GM18502 (cell line): ENCODE measurements at regions not wholly inside any gene's neighbourhood (a gene's known extent, or its start where the extent isn't known, plus 50 kb on each side); places are given as distances from the start of the nearest gene placed in this dataset.
A peak's percentile ranks its signal among the peaks of the same experiment; 100 is the strongest.

Source experiments
- ATAC-seq: cut with Tn5 transposase; IDR thresholded peaks from one replicate; pipeline ENCODE4 v1.9.1; 2021; ENCODE audit warnings: mild to moderate bottlenecking; ENCODE audit not compliant: unreplicated experiment, poor library complexity

DNA sequence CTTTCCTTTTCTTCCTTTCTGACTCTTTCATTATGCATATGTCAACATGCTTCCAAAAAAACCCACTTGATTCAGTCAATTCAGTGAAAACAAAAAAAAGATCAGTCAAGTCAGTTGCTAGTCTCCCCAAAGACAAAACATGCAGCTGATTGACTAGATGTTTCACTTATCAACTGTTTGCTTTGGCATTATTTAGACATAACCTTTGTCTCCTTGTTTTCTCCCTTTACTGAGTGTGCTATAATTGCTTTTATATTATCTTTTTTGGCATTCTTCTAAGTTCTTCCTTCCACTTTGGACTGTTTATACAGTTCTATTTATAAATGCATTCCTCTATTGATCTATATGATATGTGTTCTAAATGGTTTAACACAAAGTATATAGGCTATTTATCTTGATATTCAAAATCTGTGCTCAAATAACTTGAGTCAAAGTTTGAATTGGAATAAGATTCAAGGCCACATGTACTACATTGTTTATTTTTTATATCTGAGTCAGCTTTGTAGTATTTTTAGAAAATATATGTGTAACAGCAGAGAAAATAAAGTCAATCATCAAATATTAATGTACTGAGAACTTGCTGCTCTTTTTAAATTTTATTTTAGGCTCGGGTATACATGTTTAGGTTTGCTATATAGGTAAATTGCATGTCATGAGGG lies 260.5 kb downstream of the CENPW start:
- ATAC-seq: no peak

GRCh38 chr6:126603410-126603809 lies 263.5 kb downstream of the CENPW start:
- no peak for ATAC-seq

DNA sequence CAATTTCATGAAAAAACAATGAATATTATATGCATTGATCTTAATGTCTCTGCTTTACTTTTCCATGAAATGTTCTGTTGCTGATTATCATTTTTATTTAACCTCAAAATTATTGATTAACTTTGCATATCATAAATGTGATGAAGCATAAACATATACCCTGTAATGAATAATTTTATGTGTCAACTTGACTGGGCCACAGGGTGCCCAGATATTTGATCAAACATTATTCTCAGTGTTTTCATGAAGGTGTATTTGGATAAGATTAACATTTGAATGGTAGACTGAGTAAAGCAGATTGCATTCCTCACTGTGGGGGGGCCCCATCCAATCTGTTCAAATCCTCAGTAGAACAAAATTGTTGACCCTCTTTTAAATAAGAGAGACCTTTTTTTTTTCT lies 265.2 kb downstream of the CENPW start:
- ATAC-seq: no peak

- no peak for ATAC-seq
Observed at GRCh38 chr6:126607289-126607688, 267.4 kb downstream of the CENPW start.

DNA sequence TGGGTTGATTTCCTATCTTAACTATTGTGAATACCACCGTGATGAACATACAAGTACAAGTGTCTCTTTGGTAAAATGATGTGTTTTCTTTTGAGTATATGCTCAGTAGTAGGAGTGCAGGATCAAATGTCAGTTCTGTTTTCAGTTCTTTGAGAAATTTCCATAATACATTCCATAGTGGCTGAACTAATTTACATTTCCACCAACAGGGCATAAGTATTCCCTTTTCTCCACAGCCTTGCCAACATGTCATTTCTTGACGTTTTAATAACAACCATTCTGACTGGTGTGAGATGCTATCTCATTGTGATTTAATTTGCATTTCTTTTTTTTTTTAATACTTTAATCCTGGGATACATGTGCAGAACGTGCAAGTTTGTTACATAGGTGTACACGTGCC lies 268.8 kb downstream of the CENPW start:
- no peak for ATAC-seq

DNA sequence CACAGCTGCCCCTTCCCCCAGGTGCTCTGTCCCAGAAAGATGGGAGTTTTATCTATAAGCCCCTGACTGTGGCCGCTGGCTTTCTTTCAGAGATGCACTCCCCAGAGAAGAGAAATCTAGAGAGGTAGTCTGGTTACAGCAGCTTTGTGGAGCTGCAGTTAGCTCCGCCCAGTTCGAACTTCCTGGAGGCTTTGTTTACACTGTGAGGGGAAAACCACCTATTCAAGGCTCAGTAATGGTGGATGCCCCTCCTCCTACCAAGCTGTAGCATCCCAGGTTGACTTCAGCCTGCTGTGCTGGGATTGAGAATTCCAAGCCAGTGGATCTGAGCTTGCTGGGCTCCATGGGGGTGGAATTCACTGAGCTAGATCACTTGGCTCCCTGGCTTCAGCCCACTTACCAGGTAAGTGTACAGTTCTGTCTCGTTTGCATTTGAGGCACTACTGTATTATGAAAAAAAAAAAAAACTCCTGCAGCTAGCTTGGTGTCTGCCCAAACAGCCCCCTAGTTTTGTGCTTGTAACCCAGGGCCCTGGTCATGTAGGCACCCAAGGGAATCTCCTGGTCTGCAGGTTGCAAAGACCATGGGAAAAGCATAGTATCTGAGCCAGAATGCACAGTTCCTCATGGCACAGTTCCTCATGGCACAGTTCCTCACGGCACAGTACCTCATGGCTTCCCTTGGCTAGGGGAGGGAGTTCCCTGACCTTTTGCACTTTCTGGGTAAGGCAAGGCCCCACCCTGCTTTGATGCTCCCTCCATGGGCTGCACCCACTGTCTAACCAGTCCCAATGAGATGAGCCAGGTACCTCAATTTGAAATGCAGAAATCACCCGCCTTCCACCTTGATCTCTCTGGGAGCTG lies 275.0 kb downstream of the CENPW start:
- ATAC-seq: peak; percentile 86

- no peak for ATAC-seq
Observed at GRCh38 chr6:126616866-126617265, 277.0 kb downstream of the CENPW start.

- ATAC-seq: no peak
Observed at GRCh38 chr6:126618639-126619343, 278.9 kb downstream of the CENPW start.

DNA sequence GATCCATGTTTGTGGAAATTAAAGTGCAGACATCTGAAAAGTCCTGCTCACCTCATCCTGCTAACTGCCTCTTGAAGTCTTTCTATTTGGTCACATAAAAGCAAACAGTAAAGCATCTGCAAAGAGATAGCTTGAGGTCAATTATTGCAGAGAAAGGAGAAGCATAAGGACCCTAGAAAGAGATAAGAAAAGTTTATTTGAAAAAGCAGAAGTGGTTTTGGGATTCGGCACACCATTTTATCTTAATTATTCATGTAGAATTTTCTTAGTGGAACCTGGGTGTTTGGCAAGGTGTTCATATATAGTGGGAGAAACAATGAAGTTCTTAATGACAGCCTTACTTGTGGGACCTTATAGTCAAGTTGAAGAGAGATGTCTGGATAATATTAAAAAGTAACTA lies 280.8 kb downstream of the CENPW start:
- no peak for ATAC-seq

- no peak for ATAC-seq
Observed at GRCh38 chr6:126625019-126625418, 285.1 kb downstream of the CENPW start.

GRCh38 chr6:126628125-126628524 lies 288.2 kb downstream of the CENPW start:
- ATAC-seq: peak; percentile 68

DNA sequence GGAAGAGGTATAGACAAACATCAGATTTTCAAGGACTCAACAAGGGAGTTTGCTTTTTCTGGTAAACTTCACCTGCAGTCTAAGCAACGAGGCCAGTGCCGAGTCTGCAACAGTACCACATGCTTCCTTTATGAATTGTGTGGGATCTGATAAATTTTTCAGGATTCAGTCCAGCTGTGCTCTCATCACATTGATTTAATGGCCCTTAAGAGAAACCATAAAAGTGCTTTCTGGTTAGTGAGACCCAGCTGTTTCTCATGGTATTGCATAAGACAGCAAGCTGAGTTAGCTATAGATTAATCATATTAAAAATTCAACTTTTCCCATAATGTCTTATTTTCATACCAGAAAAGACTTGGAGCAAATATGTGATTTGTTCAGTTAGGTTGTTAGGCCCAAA lies 291.4 kb downstream of the CENPW start:
- no peak for ATAC-seq

DNA sequence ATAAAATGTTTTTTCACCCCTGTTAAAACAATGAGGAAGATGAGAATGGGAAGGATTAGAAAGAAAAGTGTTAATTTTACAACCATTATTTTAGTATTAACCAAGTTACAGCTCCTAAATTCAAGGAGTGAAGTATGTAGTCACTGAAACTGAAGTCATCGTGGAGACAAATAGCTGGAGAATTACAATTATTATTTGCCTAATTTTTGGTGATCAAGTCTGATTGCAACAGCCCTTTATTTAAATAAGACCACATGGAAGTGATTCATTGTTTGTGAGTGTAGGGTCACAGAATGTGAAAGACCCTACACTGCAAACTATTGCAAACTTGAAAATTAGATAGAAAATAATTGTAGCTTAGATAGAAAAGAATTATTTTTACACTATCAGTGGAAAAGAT lies 292.4 kb downstream of the CENPW start:
- ATAC-seq: no peak

DNA sequence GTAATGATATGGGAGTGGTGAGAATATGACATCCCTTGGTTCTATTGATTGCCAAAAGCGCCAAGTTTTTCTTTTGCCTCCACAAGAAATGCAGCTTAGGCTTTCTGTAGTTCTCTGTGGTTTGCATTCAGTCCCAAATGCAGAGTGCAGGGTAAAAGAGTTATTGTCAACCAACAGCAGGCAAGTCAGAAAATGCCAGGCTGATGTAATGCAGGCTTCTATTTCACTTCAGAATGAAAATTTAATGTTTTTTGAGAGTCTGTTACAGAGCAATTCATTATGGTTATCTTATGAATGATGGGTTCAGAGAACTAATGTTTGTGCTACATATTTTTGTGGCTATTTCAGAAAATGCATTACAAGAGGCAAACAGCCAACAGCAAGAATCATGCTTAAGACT lies 293.5 kb downstream of the CENPW start:
- no peak for ATAC-seq

GRCh38 chr6:126640356-126640755 lies 300.4 kb downstream of the CENPW start:
- ATAC-seq: no peak

DNA sequence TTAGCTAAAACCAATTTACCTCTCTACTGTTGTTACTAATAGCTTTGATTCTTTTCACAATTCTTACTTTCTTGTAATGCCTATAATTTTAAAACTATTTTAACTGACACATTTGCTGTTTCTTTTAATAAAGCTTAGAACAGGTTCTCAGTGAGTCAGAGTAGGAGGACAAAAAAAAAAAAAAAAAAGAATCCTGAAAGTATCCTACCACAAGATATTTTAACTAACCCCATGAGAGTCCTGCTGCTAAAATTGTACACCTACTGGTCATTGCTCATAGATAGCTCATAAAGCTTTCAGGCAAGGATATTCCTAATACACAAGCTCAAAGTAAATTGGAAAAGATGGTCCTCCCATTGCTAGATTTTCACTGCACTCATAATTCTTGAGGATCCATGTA lies 301.0 kb downstream of the CENPW start:
- ATAC-seq: no peak

- ATAC-seq: no peak
Observed at GRCh38 chr6:126641641-126642040, 301.7 kb downstream of the CENPW start.

DNA sequence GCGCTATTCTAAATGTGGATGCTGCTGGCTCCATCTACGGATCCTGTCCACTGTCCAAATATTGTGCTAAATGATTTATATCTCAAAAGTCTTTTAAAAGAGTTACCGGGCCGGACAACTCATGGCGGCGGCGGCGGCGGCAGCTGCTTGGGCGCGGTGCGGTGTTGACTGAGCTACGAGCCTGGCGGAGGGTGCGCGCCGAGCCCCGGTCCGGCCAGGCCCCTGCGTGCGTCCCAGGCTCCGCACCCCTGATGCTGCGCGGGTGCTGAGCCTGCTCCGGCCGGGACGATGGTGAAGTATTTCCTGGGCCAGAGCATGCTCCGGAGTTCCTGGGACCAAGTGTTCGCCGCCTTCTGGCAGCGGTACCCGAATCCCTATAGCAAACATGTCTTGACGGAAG lies 303.4 kb downstream of the CENPW start:
- ATAC-seq: no peak

DNA sequence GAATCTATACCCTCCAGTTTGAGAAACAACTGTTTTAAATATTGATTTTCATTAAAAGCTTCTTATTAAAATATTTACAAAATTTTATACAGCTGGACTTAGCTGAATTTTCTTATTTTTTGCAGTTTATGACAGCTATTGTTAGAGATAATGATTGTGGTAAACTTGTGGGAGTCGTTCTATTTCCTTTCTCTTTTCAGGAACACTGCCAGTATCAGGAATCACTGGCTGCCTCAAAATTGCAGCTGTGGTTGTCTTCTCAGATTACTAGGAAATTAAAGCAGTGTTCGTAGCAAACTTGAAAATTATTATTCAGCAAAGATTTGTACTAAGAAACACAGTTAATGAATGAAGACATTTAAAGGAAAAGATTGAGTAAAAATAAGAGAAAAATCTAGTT lies 311.0 kb downstream of the CENPW start:
- ATAC-seq: no peak

DNA sequence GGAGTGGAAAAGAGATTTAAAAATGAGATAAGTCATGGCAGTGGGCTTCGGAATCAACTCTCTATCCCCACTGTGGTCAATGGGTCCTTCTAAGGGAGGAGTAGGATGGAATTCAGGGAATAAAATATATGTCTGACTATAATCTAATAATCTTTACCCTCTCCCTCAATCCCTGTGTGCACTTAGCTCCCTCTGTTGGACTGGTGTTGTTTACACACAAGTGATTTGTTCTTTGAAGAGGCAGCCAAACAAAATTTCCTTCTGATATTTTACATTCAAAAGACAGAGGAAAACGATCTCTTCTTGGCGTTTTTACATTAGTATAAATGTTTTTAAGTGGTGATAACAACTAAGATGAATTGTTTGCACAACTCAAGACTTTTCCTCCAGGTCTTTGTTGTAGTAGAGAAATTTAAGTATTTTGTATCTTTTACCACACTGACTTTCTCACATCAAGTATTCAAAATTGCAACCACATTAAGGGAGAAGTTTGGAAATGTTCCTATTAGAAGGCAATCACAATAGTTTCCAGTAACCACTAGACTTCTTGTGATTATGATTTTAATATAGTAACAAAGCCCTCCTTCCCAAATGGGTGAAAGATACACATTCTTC lies 317.8 kb downstream of the CENPW start:
- ATAC-seq: no peak

DNA sequence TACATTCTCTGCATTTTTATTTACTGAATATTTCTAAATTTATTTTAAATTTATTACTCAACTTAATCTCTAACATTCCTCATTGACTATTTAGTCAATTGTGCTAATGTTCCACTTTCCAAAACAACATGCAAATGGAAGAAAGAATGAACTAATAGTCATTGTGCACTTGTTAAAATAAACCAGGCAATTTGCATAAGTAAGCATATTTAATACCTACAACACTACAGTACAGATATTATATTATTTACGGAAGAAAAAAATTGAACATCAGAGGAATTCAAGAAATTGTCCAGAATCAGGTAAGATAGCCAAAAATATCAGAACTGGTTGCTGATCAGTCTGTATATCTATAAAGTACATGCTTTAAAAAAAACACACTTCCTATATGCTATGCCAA lies 320.5 kb downstream of the CENPW start:
- no peak for ATAC-seq
